Activated CD4-positive, alpha-beta T cell treated with anti-CD3 and anti-CD28 coated beads for 1 hour (primary cell): ENCODE measurements at regions not wholly inside any gene's neighbourhood (a gene's known extent, or its start where the extent isn't known, plus 50 kb on each side); places are given as distances from the start of the nearest gene placed in this dataset.
"Not testable (repeated sequence)": the region's sequence is repeated elsewhere in the genome, so short reads cannot be mapped to it uniquely, and the experiment has no call there.

Experiments
- DNase-seq: peaks from one replicate; pipeline ENCODE4 v3.0.0-alpha.2; 2020

- DNase-seq = not testable (repeated sequence)
Measured at GRCh38 chr2:132332345-132333033, 84.1 kb upstream of the GPR39 start.

- not testable (repeated sequence) for DNase-seq
Measured at GRCh38 chr2:132337135-132337534, 79.5 kb upstream of the GPR39 start.

GRCh38 chr2:132337844-132338243, 78.8 kb upstream of the GPR39 start:
- DNase-seq = not testable (repeated sequence)

- DNase-seq = not testable (repeated sequence)
Measured at GRCh38 chr2:132347041-132347780, 69.4 kb upstream of the GPR39 start.

DNA sequence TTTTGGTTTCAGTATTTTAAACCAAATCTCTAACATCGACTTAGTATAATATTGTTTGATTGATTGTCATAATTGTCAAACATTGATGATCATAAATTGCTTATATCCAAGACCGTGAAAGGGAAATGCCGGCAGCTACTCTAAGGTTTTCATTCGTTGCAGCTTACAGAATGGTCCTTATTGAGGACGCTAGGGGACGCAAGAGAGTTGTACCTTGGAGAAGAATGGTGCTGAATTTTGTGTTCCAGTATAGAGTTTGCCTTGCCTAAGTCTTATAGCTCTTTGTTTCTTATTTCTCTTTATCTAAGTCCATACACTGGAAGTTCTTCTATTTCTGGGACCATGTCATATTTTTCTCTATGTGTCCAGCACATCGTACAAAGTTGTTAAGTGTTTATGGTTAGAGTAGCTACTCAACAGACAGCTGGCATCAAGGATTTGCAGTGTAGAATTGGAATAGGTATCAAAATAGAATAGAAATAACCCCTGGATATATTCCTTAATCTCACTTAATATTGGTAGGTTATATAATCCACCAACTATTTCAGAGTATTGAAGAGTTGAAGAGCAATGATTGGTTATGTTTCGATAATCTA, 67.4 kb upstream of the GPR39 start:
- not testable (repeated sequence) for DNase-seq

- DNase-seq = not testable (repeated sequence)
Measured at GRCh38 chr2:132351668-132352067, 64.9 kb upstream of the GPR39 start.

- DNase-seq = not testable (repeated sequence)
Measured at GRCh38 chr2:132352481-132353001, 64.1 kb upstream of the GPR39 start.

- not testable (repeated sequence) for DNase-seq
Measured at GRCh38 chr2:132353380-132353779, 63.2 kb upstream of the GPR39 start.

DNA sequence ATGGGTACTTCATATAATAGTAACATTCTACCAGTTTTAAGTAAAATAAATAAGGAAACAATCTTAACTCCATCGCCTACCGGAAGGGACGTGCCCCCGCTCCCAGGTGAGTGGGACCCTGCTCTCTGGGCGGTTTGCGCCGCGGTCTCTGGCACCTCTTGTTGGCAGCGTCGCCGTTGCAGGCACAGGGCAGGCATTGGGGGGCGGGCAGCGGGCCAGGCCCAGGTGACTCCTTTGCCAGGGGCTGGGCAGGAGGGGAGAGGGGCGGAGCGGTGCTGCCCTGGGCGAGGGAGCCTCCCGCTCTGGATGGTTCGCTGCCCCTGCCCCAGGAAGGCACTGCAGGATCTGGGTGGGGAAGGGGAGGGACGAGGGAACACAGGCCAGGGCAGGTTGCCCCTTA, 55.6 kb upstream of the GPR39 start:
- DNase-seq = not testable (repeated sequence)

DNA sequence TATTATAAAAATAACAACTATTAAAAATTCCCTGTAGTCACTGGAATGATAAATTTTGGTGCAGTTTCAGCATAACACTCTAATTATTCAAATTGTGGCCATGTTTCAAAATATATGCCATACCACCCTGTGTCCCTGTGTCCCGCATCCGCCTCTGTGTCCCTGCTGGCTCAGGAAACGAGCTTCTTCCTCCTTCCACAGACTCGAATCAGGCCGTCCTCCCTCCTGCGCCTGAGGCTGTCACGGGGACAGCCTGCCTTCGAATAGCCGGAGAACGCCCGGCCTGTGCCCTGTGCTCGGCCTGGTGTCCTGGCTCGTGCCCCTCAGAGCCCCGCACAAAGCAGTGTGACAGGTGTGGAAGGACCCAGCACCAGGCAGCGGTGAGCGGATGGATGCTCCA, 55.1 kb upstream of the GPR39 start:
- DNase-seq = not testable (repeated sequence)

DNA sequence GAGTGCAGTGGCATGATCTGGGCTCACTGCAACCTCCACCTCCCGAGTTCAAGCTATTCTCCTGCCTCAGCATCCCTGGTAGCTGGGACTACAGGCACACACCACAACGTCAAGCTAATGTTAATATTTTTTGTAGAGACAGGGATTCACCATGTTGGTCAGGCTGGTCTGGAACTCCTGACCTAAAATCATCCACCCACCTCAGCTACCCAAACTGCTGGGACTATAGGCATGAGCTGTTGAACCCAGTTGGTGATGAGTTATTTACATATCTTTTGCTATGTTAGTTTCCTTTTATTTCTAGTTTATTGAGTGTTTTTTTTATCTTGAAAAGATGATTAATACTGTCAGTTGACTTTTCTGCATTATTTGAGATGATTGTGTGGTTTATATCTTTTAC, 53.3 kb upstream of the GPR39 start:
- not testable (repeated sequence) for DNase-seq

DNA sequence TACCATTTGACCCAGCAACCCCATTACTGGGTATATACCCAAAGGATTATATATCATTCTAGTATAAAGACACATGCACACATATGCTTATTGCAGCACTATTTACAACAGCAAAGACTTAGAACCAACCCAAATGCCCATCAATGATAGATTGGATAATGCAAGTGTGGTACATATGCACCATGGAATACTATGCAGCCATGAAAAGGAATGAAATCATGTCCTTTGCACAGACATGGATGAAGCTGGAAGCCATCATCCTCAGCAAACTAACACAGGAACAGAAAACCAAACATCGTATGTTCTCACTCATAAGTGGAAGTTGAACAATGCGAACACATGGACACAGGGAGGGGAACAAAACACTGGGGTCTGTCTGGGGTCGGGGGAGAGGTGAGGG, 50.6 kb upstream of the GPR39 start:
- DNase-seq = not testable (repeated sequence)

- no peak for DNase-seq
Measured at GRCh38 chr2:132366421-132367180, 50.0 kb upstream of the GPR39 start.
